ENCODE measurements at regions not wholly inside any gene's neighbourhood (a gene's known extent, or its start where the extent isn't known, plus 50 kb on each side); places are given as distances from the start of the nearest gene placed in this dataset.

- DNase-seq (ENCODE audit: extremely low read depth, low read depth), result no peak
- TF ChIP-seq CTCF (IDR thresholded peaks at IDR 0.05; ENCODE audit: low read depth, low read length), result no peak
These were observed 188.8 kb downstream of the CYRIA start for GRCh38 chr2:16476866-16477265.

GRCh38 chr2:16475986-16476567 lies 189.6 kb downstream of the CYRIA start:
- no peak for TF ChIP-seq CTCF (IDR thresholded peaks at IDR 0.05; ENCODE audit: low read depth, low read length)
- DNase-seq (ENCODE audit: extremely low read depth, low read depth), result no peak

- DNase-seq (ENCODE audit: extremely low read depth, low read depth), result no peak
- TF ChIP-seq CTCF (IDR thresholded peaks at IDR 0.05; ENCODE audit: low read depth, low read length), result no peak
These were observed 190.0 kb downstream of the CYRIA start for GRCh38 chr2:16475586-16475985.

GRCh38 chr2:16473575-16473974 lies 192.1 kb downstream of the CYRIA start:
- no peak for TF ChIP-seq CTCF (IDR thresholded peaks at IDR 0.05; ENCODE audit: low read depth, low read length)
- no peak for DNase-seq (ENCODE audit: extremely low read depth, low read depth)

- TF ChIP-seq CTCF (IDR thresholded peaks at IDR 0.05; ENCODE audit: low read depth, low read length), result no peak
- DNase-seq (ENCODE audit: extremely low read depth, low read depth), result no peak
These were observed 194.6 kb downstream of the CYRIA start for GRCh38 chr2:16470936-16471490.

- DNase-seq (ENCODE audit: extremely low read depth, low read depth), result no peak
- TF ChIP-seq CTCF (IDR thresholded peaks at IDR 0.05; ENCODE audit: low read depth, low read length), result no peak
These were observed 198.8 kb downstream of the CYRIA start for GRCh38 chr2:16466821-16467151.

- no peak for TF ChIP-seq CTCF (IDR thresholded peaks at IDR 0.05; ENCODE audit: low read depth, low read length)
- DNase-seq (ENCODE audit: extremely low read depth, low read depth), result no peak
These were observed 199.4 kb downstream of the CYRIA start for GRCh38 chr2:16466133-16466820.
